Esophagus muscularis mucosa (tissue), 4 donors: ENCODE measurements at regions not wholly inside any gene's neighbourhood (a gene's known extent, or its start where the extent isn't known, plus 50 kb on each side); places are given as distances from the start of the nearest gene placed in this dataset.

Experiments used
- DNase-seq: peaks from one replicate; pipeline ENCODE4 v3.0.0-alpha.2; 2017; ENCODE audit errors: extremely low spot score
- H3K27ac ChIP-seq, 4 donors: fragments of 200-600 bp; sonication (generic); replicated peaks in 1 of 4; 1 replicate in 3 of 4; 2 replicates in 1 of 4; pipeline ENCODE4 v1.5.1; 2016 to 2019; ENCODE audit warnings: mild to moderate bottlenecking in 1 of 4
- H3K27me3 ChIP-seq, 4 donors: fragments of 200-600 bp; sonication (generic); one replicate each; pipeline versions ENCODE4 v1.5.1 to v1.6.0; 2016 to 2019
- H3K36me3 ChIP-seq, 4 donors: fragments of 200-600 bp; sonication (generic); one replicate each; pipeline ENCODE4 v1.5.1; 2016 to 2019
- H3K4me1 ChIP-seq, 4 donors: fragments of 200-600 bp; sonication (generic); one replicate each; pipeline ENCODE4 v1.5.1; 2016 to 2019
- H3K4me3 ChIP-seq, 4 donors: fragments of 200-600 bp; sonication (generic); 1 replicate in 2 of 4; 2 replicates in 2 of 4; pipeline ENCODE4 v1.5.1; 2016 to 2019; ENCODE audit warnings: mild to moderate bottlenecking in 4 of 4, moderate library complexity in 1 of 4
- H3K9me3 ChIP-seq, 4 donors: fragments of 200-600 bp; sonication (generic); 1 replicate in 3 of 4; 2 replicates in 1 of 4; pipeline ENCODE4 v1.5.1; 2016 to 2019
- EP300 ChIP-seq: sonication (generic); formaldehyde crosslinking; IDR thresholded peaks from one replicate; pipeline ENCODE4 v1.6.1; 2017; ENCODE audit warnings: antibody characterized with exemption
- POLR2A ChIP-seq: fragments of 450-650 bp; IDR thresholded peaks from one replicate; pipeline ENCODE4 v1.6.1; 2017; ENCODE audit warnings: antibody characterized with exemption, moderate library complexity, mild to moderate bottlenecking, low read depth
- POLR2AphosphoS5 ChIP-seq, 2 donors: sonication (generic); formaldehyde crosslinking; IDR thresholded peaks; one replicate each; pipeline ENCODE4 v1.6.1; 2017; ENCODE audit warnings: antibody characterized with exemption in 2 of 2
- WGBS: methylation state at CpG from one replicate; pipeline ENCODE4 v1.1.5; 2018; 5-methylcytosine and 5-hydroxymethylcytosine counted together
- intact Hi-C: fragments of 100-400 bp; cut with DNase I; formaldehyde crosslinking; loops from one replicate; pipeline ENCODE4 v1.15.1; 2023
- TF ChIP-seq, protein P1 (sequence below), 3 experiments: fragments of 200-600 bp in 2 of 3; fragments of 450-650 bp in 1 of 3; sonication (generic) in 2 of 3; IDR thresholded peaks; one replicate each; pipeline ENCODE4 v1.5.1; 2017 to 2019; ENCODE audit warnings: antibody characterized with exemption in 3 of 3, mild to moderate bottlenecking in 2 of 3, moderate library complexity in 1 of 3

DNA sequence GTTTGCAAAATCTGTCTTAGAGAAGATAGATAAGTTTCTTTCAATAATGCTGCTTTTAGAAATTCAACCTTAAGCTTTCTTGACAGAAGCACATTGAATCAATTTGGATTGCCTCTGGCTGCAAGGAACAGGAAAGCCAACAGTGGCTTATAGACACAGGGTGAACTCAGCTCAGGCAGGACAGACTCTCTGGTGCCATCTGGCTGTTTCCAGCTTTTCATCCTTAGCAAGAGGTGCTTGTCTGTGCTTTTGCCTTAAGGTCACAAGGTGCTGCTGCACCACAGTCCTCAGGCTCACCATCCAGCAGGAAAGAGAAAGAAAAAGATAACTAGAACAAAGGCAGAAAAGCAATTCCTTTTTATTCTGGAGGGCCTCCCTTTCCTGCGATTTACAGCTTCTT is 93.7 kb upstream of the ETS2 start:
- Histone ChIP-seq H3K27ac (no peak overlapping the region), H3K36me3 (no peaks in the 10 kb centered on the region), H3K27me3 (peaks cover 0 to 15% (median 0%) of the 10 kb centered on the region in 4 donors), H3K9me3 (no peaks in the 10 kb centered on the region), H3K4me1 (no peaks in the 10 kb centered on the region), H3K4me3 (no peak overlapping the region)
- TF ChIP-seq, protein P1, sequence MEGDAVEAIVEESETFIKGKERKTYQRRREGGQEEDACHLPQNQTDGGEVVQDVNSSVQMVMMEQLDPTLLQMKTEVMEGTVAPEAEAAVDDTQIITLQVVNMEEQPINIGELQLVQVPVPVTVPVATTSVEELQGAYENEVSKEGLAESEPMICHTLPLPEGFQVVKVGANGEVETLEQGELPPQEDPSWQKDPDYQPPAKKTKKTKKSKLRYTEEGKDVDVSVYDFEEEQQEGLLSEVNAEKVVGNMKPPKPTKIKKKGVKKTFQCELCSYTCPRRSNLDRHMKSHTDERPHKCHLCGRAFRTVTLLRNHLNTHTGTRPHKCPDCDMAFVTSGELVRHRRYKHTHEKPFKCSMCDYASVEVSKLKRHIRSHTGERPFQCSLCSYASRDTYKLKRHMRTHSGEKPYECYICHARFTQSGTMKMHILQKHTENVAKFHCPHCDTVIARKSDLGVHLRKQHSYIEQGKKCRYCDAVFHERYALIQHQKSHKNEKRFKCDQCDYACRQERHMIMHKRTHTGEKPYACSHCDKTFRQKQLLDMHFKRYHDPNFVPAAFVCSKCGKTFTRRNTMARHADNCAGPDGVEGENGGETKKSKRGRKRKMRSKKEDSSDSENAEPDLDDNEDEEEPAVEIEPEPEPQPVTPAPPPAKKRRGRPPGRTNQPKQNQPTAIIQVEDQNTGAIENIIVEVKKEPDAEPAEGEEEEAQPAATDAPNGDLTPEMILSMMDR (IDR thresholded peaks at IDR 0.05), result peak in 2 of 3 experiments; percentile 16 to 23
- no peak for TF ChIP-seq EP300
- DNase-seq, result no peak
- WGBS, result 87% methylated on average over 1 of the region's 1 CpG
- intact Hi-C loops, result no loop called here

DNA sequence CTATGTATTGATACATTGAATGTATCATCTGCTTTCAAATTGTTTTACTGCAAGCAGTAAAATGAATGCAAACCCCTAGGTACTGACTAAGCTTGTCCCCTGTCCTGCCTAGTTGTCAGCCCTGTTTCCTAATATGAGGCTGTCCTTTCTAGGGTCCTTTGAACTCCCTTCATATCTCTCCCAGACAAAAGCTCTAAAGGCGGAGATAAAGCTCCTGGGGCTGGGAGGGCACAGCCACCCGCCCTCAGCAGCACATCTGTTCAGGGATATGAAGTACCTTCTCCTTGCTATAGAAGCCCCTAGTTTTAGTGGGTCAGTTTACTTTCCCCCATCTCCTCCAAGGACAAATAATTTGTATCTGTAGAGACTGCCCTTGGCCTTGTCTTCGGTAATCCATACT is 93.1 kb upstream of the ETS2 start:
- H3K27me3 ChIP-seq, result peaks cover 0 to 13% (median 0%) of the 10 kb centered on the region in 4 donors
- 89% methylated on average over 3 of the region's 3 CpGs for WGBS
- TF ChIP-seq POLR2A (no peak), EP300 (no peak), POLR2AphosphoS5 (IDR thresholded peaks at IDR 0.05) (no peak)
- TF ChIP-seq, protein P1 (IDR thresholded peaks at IDR 0.05), result no peak
- no peak overlapping the region for H3K27ac ChIP-seq
- H3K4me1 ChIP-seq, result no peaks in the 10 kb centered on the region
- H3K4me3 ChIP-seq, result no peak overlapping the region
- DNase-seq, result no peak
- intact Hi-C loops, result no loop called here
- H3K36me3 ChIP-seq, result no peaks in the 10 kb centered on the region
- no peaks in the 10 kb centered on the region for H3K9me3 ChIP-seq

DNA sequence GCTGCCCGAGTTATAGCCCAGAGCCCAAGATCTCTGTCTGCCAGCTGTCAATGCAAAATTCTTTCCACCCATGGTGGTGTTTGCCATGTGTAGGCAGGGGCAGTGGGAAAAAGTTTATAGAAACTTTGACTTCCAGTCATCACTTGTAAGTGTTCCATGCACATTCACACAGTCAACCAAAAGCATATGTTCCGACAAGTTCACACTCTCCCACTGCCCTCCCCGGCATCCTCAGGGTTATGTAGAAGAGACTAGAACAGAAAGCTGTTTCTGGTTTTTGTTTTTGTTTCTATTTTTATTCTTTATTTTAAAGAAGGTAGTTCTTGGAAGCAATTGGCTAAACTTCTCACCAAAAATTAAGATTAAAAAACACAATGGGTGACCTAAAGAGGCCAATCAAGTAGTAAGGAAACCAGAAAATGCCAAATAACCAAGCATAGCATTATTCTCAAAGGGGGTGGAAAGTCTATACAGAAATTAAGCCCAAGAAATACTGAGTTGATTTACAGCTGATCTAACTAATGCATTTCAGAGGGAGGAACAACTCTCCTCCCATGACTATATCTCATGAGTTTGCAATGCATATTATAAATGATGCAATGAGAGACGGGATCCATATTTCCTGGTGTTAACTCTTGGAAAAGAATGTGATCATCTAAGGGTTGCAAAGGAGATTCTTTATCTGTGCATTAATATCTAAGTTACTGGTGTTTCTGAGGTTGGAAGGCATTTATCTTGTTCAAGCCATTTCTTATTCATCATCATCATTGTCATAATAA is 91.5 kb upstream of the ETS2 start:
- Histone ChIP-seq H3K4me3 (no peak overlapping the region), H3K27me3 (peaks cover 0 to 9% (median 0%) of the 10 kb centered on the region in 4 donors), H3K27ac (no peak overlapping the region), H3K36me3 (no peaks in the 10 kb centered on the region), H3K4me1 (no peaks in the 10 kb centered on the region), H3K9me3 (no peaks in the 10 kb centered on the region)
- TF ChIP-seq, protein P1 (IDR thresholded peaks at IDR 0.05), result no peak
- no peak for TF ChIP-seq EP300
- no peak for TF ChIP-seq POLR2AphosphoS5 (IDR thresholded peaks at IDR 0.05)
- no peak for TF ChIP-seq POLR2A
- intact Hi-C loops, result no loop called here
- no peak for DNase-seq
- 71% methylated on average over 4 of the region's 4 CpGs for WGBS

DNA sequence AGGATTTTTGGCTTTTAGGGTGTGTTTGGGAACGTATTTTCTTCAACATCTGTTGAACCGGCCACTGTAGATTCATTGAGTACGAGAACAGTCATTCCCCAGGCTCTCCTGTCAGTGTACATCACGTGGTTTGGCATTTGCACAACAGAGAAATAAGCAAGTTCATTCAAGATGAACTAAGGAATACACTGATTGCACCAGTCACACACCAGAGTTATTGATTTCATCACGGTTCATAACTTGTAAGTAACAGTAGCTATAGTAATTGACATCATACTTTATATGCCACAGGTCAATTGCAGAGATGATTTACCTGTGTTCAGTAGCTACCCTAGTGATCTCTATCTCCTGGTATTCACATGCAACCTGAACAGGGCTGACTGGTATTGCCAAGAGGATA is 90.7 kb upstream of the ETS2 start:
- Histone ChIP-seq H3K36me3 (no peaks in the 10 kb centered on the region), H3K27me3 (peaks cover 0 to 6% (median 0%) of the 10 kb centered on the region in 4 donors), H3K4me1 (no peaks in the 10 kb centered on the region), H3K9me3 (no peaks in the 10 kb centered on the region), H3K4me3 (no peak overlapping the region), H3K27ac (no peak overlapping the region)
- no peak for DNase-seq
- TF ChIP-seq, protein P1 (IDR thresholded peaks at IDR 0.05), result no peak
- no peak for TF ChIP-seq POLR2AphosphoS5 (IDR thresholded peaks at IDR 0.05)
- TF ChIP-seq POLR2A, result no peak
- intact Hi-C loops, result no loop called here
- WGBS, result 58% methylated on average over 5 of the region's 5 CpGs

DNA sequence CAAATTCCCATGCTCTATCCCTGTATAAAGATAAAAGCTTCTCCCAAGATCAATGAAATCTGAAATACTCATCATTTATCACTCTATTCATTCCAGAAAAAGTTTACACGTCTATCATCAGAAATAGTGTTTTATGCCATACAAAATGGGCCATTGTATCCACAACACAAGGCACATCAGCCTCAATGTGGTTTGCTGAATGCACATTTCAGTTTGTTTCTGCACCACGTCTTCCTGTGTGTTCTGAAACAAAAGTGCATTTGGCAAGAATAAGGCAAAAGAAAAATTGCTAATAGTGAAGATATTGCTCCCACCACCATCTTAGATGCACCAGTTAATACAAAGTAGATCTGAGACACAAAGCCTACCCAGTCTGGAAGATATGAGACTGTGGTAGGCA is 89.6 kb upstream of the ETS2 start:
- intact Hi-C loops, result no loop called here
- WGBS, result 86% methylated on average over 2 of the region's 2 CpGs

More for the DNA sequence above, 89.6 kb upstream of the ETS2 start:
- no peak for TF ChIP-seq POLR2AphosphoS5 (IDR thresholded peaks at IDR 0.05)
- TF ChIP-seq, protein P1 (IDR thresholded peaks at IDR 0.05), result no peak
- no peak for TF ChIP-seq POLR2A
- H3K4me1 ChIP-seq, result no peaks in the 10 kb centered on the region
- H3K4me3 ChIP-seq, result no peak overlapping the region
- H3K9me3 ChIP-seq, result no peaks in the 10 kb centered on the region
- no peak overlapping the region for H3K27ac ChIP-seq
- no peaks in the 10 kb centered on the region for H3K36me3 ChIP-seq
- H3K27me3 ChIP-seq, result no peaks in the 10 kb centered on the region
- DNase-seq, result no peak
